ENCODE measurements at regions not wholly inside any gene's neighbourhood (a gene's known extent, or its start where the extent isn't known, plus 50 kb on each side); places are given as distances from the start of the nearest gene placed in this dataset.

GRCh38 chr7:130923365-130923764 lies 189.4 kb upstream of the KLF14 start:
- TF ChIP-seq, protein P1, sequence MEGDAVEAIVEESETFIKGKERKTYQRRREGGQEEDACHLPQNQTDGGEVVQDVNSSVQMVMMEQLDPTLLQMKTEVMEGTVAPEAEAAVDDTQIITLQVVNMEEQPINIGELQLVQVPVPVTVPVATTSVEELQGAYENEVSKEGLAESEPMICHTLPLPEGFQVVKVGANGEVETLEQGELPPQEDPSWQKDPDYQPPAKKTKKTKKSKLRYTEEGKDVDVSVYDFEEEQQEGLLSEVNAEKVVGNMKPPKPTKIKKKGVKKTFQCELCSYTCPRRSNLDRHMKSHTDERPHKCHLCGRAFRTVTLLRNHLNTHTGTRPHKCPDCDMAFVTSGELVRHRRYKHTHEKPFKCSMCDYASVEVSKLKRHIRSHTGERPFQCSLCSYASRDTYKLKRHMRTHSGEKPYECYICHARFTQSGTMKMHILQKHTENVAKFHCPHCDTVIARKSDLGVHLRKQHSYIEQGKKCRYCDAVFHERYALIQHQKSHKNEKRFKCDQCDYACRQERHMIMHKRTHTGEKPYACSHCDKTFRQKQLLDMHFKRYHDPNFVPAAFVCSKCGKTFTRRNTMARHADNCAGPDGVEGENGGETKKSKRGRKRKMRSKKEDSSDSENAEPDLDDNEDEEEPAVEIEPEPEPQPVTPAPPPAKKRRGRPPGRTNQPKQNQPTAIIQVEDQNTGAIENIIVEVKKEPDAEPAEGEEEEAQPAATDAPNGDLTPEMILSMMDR (IDR thresholded peaks at IDR 0.05), result no peak
- no peak for TF ChIP-seq POLR2A (IDR thresholded peaks at IDR 0.05)
